ENCODE measurements at regions not wholly inside any gene's neighbourhood (a gene's known extent, or its start where the extent isn't known, plus 50 kb on each side); places are given as distances from the start of the nearest gene placed in this dataset.
"Not testable (repeated sequence)": the region's sequence is repeated elsewhere in the genome, so short reads cannot be mapped to it uniquely, and the experiment has no call there.

- DNase-seq, result no peak
Observed at GRCh38 chr5:118366429-118366828, 621.9 kb downstream of the DTWD2 start.

DNA sequence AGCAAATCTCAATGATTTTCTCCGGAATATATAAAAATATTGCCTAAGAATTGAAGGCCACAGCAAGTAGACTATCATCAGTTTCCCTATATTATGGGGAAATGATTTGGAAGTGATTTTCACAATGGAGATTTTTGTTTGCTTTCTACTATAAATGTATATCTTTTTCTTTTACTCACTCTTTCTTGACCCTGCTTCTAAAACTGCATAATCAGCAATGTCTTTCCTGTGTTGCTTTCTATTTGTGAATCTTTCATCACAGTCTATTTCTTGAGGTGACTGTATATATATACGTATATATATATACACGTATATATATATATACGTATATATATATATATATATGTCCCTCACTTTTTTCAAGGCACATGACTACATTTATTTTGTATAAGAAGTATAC is 622.6 kb downstream of the DTWD2 start:
- no peak for DNase-seq

- no peak for DNase-seq
Observed at GRCh38 chr5:118354797-118355196, 633.5 kb downstream of the DTWD2 start.

DNA sequence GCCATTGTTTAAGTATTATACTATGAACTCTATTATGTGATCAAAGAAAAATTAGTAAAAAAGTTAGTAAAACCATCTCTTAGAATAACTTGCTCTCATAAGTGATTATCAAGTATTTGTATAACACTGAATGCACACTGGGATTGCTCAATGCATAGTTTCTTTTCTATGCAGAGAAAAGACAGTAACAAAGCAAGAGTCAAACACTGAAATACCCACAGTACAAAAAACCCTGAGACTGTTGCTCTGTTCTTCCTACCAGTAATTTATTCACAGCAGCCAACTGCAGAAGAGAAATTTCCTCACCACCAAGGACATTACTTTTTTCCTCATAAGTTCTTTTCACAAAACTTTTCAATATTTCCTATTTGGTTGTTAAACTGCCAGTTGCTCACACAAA is 634.4 kb downstream of the DTWD2 start:
- DNase-seq, result no peak

DNA sequence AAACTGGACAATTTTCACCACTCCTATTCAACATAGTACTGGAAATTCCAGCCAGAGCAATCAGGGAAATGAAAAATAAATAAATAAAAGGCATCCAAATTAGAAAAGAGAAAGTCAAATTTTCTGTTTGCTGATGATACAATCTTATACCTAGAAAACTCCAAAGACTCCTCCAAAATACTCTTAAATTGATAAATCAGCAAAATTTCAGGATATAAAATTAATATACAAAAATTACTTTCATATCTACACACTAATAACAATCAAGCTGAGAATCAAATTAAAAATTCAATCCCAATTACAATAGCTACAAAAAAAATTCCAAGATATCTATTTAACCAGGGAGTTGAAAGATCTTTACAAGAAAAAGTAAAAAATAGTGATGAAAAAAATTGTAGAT is 651.9 kb downstream of the DTWD2 start:
- DNase-seq, result no peak

DNA sequence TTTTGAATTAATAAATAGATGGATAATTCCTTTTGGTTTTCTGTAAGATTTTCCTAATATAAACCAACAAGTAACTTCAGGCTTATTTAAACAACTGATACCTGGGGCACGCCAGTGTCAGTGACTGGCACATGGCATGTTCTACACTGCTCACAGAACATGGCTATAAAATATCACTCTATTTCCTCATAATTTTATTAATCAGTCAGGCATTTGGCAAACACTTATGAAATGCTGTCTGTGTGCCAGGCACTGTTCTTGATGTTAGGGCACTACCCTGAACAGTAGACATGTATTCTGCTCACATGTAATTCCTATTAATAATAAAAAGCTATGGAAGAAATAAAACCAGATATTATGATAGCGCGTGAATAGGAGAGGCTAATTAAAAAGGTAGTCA is 661.0 kb downstream of the DTWD2 start:
- DNase-seq, result no peak

DNA sequence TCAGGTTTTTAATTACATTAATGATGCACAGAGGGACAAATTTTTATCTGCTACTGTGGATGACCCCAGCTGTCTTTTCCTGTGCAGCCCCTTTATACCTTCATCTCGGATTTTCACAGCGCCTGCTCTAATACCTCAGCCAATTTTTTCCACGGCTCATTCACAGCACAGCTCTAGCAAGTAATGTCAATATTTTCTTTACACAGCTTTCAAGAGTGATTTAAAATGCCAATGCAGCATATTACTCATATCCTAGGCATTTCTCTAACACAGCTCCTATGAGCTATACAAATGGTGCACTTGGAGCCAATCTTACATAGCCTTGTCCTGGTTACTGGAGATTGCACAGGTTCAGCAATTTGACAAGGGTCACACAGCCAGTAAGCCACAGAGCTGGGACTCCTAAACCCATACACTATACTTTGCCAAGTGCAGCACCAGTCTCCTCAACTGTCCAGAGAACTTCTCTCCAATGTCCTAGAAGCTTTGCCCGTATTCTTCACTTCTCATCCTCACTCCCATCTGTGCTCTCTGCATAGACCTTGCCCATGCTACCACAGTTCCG is 661.8 kb downstream of the DTWD2 start:
- no peak for DNase-seq

GRCh38 chr5:118325931-118326330 is 662.4 kb downstream of the DTWD2 start:
- no peak for DNase-seq

DNA sequence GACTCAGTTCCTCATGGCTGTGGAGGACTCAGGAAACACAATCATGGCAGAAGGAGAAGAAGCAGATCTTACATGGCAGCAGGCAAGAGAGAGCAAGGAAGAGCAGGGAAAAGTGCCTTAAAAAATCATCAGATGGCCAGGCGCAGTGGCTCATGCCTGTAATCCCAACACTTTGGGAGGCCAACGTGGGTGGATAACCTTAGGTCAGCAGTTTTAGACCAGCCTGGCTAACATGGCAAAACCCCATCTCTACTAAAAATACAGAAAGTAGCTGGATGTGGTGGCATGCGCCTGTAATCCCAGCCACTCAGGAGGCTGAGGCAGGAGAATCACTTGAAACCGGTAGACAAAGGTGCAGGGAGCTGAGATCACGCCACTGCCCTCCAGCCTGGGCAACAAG is 664.6 kb downstream of the DTWD2 start:
- not testable (repeated sequence) for DNase-seq

DNA sequence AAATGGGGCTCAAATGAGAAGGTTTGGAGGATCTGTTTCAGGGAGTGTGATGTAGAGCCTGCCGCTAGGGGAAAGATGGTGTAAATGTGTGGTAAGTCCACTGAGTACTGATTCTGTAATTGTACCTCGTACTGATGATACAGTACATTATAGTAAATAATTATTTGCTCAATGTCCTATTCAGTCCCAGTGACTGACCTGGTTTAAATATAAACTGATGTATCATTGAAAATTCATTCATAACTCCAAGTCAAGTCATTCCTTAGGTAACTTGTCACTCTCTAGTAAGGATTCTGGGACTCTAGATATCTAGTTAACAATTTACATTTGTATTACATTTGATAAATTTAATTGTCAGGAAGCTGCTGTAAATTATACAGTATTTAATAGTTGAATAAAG is 667.3 kb downstream of the DTWD2 start:
- no peak for DNase-seq

DNA sequence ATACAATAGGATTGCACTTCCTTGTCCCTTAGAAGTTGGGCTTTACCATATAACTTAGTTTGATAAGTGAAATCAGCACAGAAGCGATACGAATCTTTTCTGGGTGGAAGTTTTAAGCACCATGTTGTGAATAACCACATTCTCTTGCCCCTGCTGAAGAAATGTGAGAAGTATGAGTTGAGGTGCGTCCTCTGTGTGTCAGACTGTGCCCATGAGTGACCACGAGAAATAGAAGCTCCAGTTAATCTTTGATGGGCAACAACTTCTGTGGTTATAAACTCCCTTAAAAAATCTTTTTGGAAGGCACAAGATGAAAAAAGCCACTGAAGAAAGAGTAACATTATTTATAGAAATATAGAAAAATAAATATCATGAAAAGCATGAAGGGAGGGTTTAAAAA is 668.2 kb downstream of the DTWD2 start:
- DNase-seq, result no peak

GRCh38 chr5:118314931-118315330 is 673.4 kb downstream of the DTWD2 start:
- DNase-seq, result no peak

DNA sequence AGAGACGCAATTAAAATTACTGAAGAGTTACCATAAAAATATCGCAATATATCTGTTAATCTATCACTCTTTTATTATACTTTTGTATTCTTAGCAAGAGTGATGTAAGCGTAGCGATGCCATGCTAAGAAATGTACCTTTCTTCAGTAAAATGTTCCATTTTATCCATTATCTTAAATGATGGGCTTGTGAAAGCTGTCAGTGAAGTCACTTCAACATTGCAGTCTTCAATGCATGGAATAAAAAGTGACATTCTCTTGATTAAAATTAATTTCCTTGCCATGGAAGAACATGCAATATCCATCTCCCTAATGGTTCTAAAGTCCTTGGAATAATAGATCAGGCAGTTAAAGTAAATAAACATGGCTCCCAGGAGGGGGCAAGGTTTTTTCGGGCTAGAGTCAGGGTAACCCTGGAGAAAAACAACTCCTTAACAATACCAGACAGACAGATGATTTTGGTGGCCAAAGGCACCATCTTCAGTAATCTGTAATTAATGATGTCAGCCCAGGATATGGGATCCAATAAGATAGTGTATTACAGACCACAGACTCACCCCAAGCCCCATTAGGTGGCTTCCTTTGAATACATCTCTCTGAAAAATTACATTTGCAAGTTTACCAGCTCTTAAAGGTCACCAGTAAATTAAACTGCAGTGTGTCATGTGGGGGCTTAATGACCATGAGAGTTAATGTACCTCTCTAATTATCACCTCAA is 677.1 kb downstream of the DTWD2 start:
- no peak for DNase-seq

- no peak for DNase-seq
Observed at GRCh38 chr5:118310401-118310800, 677.9 kb downstream of the DTWD2 start.

GRCh38 chr5:118303296-118303695 is 685.1 kb downstream of the DTWD2 start:
- no peak for DNase-seq

GRCh38 chr5:118302786-118303185 is 685.6 kb downstream of the DTWD2 start:
- no peak for DNase-seq

GRCh38 chr5:118301696-118302095 is 686.7 kb downstream of the DTWD2 start:
- no peak for DNase-seq

- DNase-seq, result no peak
Observed at GRCh38 chr5:118295045-118295444, 693.3 kb downstream of the DTWD2 start.

GRCh38 chr5:118293378-118293777 is 695.0 kb downstream of the DTWD2 start:
- DNase-seq, result no peak

DNA sequence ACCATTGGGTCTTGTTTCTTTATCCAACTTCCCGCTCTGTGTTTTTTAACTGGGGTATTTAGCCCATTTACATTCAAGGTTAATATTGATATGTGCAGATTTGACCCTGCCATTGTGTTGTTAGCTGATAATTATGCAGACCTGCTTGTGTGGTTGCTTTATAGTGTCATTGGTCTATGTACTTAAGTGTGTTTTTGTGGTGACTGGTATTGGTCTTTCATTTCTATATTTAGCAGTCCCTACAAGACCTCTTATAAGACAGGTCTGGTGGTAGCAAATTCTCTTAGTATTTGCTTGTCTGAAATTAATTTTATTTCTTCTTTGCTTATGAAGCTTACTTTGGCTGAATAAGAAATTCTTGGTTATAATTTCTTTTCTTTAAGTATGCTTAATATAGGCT is 698.1 kb downstream of the DTWD2 start:
- no peak for DNase-seq

- not testable (repeated sequence) for DNase-seq
Observed at GRCh38 chr5:118284230-118284629, 704.1 kb downstream of the DTWD2 start.

DNA sequence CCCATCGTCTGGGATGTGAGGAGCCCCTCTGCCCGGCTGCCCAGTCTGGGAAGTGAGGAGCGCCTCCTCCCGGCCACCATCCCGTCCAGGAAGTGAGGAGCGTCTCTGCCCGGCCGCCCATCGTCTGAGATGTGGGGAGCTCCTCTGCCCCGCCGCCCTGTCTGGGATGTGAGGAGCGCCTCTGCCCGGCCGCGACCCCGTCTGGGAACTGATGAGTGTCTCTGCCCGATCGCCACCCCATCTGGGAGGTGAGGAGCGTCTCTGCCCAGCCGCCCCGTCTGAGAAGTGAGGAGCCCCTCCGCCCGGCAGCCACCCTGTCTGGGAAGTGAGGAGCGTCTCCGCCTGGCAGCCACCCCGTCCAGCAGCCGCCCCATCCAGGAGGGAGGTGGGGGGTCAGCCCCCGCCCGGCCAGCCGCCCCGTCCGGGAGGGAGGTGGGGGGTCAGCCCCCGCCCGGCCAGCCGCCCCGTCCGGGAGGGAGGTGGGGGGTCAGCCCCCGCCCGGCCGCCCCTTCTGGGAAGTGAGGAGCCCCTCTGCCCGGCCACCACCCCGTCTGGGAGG is 705.8 kb downstream of the DTWD2 start:
- DNase-seq, result not testable (repeated sequence)

DNA sequence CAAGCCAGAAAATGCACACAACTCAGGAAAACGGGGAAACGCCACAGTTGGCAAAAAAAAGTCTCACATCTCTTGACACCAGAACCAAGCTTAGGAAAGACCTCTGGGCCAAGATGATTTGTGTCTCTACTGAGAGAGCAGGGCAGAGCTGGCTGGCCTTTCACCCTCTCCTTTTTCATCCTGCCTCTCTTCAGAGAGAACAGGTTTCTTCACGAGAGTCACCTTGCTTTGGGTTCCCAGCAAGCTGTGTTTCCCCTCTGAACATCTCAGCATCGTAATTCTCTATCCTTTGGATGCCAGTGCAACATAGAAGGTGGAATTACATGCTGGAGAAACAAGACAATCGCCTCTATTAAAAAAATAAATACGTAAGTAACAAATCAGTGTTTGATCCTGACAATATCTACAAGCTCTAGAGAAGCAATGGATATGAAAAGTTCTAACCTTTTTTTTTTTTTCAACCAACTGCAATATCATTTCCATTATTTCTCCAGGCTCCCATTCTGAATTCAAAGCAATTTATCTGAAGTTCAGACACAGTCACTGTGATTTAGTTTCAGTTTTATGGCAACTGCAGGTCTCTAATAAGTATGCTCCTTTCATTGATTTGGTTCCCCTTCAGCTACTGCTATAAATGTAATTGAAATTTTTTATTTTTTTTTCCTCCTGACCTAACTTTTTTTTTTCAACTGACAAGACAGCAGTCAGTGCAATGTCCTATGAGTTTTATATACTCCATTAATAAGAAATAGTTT is 708.6 kb downstream of the DTWD2 start:
- DNase-seq, result no peak

DNA sequence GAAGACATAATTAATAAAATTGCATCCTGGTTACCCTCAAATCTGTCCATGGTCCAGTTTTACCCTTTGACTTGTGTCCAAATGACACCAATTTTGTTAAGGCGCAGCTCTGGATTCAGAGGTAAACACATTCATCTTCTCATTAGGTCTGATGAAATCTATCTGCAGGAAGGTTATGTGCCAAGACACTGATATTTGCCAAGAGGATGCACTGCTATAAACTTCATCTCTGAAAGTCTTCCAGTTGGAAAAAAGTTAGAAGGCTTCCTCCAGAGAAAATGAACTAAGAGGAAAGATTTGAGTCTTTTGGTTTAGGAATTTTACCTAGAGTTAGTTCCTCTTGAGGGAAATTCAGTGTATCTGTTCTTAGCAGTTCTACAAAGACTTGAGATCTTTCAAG is 717.8 kb downstream of the DTWD2 start:
- no peak for DNase-seq
